Fibroblast of the aortic adventitia (primary cell): ENCODE measurements at regions not wholly inside any gene's neighbourhood (a gene's known extent, or its start where the extent isn't known, plus 50 kb on each side); places are given as distances from the start of the nearest gene placed in this dataset.

Source experiments
- DNase-seq: peaks from one replicate; pipeline ENCODE4 v3.0.0-alpha.2; 2010; ENCODE audit warnings: low read depth
- H3K4me3 ChIP-seq: 2 replicates; pipeline ENCODE4 v1.5.1; 2011; ENCODE audit warnings: low read depth, mild to moderate bottlenecking, control low read depth, low read length, moderate library complexity
- CTCF ChIP-seq: IDR thresholded peaks from 2 replicates; pipeline ENCODE4 v1.5.1; 2011; ENCODE audit warnings: mild to moderate bottlenecking, low read length, control low read depth, inconsistent platforms; ENCODE audit not compliant: insufficient read depth

GRCh38 chr14:58839233-58839632 is 201.5 kb downstream of the DACT1 start:
- no peak for DNase-seq
- TF ChIP-seq CTCF, result no peak
- H3K4me3 ChIP-seq, result no peak overlapping the region

- TF ChIP-seq CTCF, result no peak
Observed at GRCh38 chr14:58844544-58844943, 206.8 kb downstream of the DACT1 start.

GRCh38 chr14:58846682-58847465 is 209.1 kb downstream of the DACT1 start:
- TF ChIP-seq CTCF, result no peak
- DNase-seq, result no peak
- H3K4me3 ChIP-seq, result no peak overlapping the region

More at GRCh38 chr14:58844544-58844943, 206.8 kb downstream of the DACT1 start:
- no peak overlapping the region for H3K4me3 ChIP-seq
- no peak for DNase-seq

GRCh38 chr14:58848365-58848764 is 210.6 kb downstream of the DACT1 start:
- TF ChIP-seq CTCF, result no peak
- no peak for DNase-seq
- no peak overlapping the region for H3K4me3 ChIP-seq

- no peak for DNase-seq
- H3K4me3 ChIP-seq, result no peak overlapping the region
- TF ChIP-seq CTCF, result no peak
Observed at GRCh38 chr14:58849601-58850000, 211.8 kb downstream of the DACT1 start.

GRCh38 chr14:58850011-58850410 is 212.2 kb downstream of the DACT1 start:
- no peak for DNase-seq
- TF ChIP-seq CTCF, result no peak
- no peak overlapping the region for H3K4me3 ChIP-seq

GRCh38 chr14:58861586-58861985 is 223.8 kb downstream of the DACT1 start:
- H3K4me3 ChIP-seq, result no peak overlapping the region
- TF ChIP-seq CTCF, result no peak
- peak; percentile 44 for DNase-seq
